GM19035 (cell line): ENCODE measurements at regions not wholly inside any gene's neighbourhood (a gene's known extent, or its start where the extent isn't known, plus 50 kb on each side); places are given as distances from the start of the nearest gene placed in this dataset.

Experiments
- ATAC-seq: cut with Tn5 transposase; IDR thresholded peaks from one replicate; pipeline ENCODE4 v1.9.1; 2021; ENCODE audit not compliant: unreplicated experiment

DNA sequence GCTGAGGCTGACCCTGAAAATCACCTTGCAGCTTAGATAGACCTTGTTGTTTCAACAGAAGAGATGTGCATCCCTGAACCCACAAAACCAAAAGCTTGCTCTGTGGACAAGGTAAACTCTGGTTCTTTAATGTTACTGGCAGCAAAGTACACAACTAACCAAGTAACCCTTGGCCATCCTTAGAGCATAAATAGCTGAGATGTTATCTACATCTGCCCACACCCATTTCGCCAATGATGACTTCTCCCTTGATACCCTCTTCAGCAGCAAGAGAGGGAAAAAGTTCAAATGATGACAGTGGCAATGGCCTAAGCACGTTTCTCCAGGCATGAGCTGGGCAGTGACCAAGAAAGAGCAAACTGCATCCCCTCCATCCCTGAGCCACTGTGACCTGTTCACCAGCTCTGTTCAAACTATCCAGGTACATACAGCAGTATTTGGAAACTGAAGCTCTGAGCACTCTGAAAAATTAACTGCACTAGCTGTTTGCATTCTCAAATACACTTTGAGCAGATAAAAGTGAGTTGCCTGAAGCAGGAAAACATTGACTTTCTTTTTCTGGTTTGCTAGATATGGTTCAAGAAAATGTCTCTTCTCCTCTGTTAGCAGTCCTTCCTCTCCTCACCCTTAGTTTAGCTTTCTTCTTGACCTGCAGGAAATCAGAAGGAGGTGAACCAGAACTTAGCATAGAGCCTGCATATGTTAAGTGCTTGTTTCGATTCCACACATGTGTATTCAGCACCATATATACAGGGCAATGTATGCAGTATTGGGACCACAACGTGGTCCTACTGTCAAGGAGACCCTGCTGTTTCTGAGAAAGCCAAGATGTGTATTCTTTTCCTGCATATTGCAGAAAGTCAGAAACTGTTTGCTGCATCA, 231.7 kb downstream of the FOXO1 start:
- no peak for ATAC-seq

DNA sequence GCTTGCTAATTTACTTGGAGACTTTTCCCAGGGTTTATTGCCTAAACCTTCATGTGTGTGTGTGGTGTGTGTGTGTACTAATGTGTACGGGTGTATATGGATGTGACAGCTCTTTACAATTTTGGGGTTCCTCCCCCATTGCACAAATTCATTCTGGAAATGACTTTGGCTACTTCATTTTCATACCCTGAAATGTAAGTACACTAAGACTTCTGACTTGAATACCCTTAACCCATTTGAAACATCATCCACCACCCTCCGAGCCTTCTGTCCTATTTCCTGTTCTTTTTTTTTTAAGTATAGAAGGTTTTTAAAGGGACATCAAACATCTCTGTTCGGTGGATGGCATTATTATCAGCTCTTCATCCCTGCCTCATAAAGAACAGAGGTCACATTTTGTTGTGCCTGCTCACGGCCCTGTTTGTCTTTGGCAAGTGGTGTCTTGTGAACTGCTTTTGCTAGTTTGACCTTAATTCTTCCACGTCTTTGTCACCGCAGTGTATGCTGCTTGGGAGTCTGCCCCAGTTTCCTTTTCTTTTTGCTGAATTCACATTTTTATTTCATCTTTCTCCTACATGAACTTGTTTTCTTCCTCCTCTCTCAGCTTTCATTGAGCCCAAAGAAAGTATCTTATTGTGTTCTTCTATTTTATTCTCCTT, 228.3 kb downstream of the FOXO1 start:
- no peak for ATAC-seq

DNA sequence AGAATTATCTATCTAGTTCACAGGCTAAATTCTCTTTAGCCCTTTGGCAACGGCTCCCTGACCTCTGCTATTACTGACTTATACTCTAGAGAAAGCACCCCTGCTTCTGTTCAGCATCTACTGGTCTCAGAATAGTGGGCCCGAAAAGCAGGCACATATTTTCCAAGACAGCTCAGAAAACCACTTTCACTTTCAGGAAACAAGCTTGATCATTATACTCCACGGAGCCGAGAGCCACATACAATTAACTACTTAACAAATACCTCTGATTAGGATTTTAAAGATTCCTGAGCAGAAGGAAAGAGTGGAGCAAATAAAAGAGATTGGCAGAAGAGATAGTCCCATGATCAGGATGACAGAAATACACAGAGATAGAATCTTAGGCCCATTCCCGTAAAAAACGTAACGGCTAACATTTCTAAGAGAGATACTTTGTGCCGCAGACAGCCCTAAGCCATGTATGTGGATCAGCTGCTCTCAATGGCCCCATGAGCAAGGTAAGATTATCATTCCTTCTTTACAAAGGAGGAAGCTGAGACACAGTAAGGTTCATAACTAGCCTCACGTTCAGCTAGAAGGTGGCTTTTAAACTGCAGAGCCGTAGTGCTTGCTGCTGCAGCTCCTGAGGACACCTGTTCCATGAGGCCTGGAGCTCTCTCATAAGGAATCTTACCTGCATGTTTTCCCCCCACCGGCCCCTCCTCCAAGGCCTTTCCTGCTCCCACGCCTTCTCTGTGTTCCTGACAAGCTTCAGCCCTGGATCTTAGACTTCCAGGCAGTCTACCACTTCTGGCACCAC, 227.2 kb downstream of the FOXO1 start:
- no peak for ATAC-seq

DNA sequence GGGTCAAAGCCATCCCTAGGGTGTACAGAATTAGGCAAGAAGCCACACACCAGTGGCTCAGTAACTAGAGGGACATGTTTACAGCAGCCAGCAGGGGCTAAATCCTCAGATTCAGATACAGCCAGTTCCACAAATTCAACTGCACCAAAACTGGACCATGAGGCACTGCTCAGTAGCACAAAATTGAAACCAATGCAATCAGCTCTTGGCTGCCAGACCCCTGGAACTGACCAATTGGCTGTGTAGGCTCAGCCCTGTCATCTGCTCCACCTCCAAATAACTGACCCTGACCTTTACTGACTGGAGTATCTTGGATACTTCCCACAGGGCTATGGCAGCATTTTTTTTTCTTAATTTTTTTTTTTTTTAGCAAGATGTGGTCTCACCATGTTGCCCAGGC, 226.5 kb downstream of the FOXO1 start:
- ATAC-seq: no peak

DNA sequence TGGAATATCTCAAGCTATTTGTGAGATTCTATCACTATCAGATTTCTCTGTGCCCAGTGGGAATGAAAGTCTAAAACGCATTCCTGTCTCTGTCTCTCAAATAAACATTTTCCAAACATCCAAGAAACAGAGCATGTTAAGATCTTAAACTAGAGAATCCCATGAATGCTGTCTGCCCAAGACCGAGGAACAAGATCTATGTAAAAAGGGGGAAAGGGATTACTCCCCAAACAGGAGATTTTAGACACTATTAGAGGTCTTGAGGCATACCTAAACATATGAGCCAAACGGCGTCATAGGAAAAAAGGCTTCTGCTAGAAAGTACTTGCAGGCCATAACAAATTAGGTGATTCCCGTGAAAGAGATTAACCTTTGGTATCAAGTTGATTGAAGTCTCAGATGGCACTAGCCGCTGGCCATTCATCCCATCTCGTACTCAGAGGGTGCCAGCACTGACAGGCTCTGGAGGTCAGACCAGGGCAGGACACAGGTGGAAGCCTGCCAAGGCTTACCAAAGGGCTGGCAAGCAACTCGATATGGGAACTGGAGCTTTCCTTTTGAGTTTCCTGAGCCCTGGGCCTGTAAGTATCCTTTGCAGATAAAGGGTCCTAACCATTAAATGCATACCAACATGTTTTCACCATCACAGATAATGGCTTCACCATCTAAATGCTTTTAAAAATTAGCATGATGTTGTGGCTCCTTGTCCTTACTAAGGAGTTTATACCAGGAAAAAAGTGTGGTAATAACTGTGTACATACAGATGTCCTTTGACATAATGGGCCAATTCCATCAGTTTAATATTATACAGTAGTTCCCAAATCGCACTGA, 225.2 kb downstream of the FOXO1 start:
- ATAC-seq: no peak

DNA sequence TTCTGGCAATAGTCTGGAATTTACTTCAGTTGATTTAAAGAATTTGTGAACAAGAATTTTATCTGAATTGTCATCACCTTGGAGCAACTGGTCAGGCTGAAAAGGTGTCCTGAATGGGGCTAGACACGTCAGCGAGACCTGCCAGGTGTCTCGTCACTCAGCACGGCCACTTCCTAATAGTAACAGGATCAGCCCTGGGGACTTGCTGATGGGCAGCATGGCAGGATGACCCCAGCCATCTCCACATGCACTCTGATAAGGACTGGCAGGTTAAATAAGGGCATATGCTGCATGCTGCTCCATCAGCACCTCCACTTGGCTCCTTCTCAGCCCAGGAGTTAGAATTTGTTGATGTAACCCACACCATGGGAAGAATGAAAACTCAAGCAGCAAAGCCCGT, 224.2 kb downstream of the FOXO1 start:
- no peak for ATAC-seq

DNA sequence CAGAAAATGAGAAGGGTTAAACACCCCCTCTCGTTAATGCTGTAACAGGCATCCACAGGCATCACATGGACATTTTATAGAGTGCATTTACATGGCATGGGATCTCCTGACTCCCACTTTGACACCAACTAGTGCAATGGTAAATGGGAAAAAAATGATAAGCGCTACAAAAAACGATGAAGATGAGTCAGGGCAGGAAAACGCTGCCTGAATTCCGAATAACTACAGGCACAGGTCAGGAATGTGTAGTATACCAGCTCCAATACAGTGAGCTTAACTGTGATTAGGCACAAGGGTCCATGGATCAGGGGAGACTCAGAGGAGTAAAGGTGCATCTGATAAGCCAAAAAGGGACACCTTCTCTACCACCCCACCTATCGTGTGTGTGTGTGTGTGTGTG, 223.6 kb downstream of the FOXO1 start:
- ATAC-seq: no peak

DNA sequence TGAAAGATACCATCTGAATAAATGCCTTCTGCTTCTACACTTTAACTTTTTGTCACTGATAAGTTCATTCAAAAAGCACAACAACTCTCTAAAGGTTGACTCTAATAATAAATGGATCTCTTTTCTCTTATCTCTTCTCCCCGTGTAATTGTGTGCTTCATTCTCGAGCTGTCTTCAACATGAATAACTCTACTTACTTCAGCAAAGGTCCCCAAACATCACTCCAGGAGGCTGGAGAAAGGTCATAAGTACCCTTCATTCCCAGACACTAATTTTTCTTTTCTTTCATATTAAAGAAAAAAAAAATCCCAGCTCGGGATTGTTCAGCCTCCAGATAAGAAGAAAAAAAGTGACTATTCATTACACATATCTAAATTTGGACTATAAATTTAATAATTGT, 222.2 kb downstream of the FOXO1 start:
- ATAC-seq: no peak

DNA sequence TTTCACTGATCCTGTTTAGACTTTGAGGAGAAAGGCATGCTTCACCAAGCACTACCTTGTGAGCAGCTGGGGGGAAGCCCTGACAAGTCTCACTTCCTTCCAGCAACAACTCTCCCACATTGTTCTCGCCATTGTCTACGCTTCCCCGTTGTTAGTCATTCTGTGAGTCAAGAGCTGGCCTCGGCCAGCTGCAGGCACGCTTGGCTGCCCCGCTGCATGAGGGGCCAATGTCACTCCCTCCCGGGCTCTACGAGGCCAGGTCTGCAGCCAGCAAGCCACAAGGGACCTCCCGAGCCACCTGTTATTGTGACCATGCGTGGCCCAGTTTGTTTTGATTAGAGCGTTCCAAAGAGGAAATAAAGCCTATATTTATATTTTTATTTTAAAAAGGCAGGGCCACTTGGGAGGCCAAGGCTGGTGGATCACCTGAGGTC, 220.9 kb downstream of the FOXO1 start:
- peak; percentile 98 for ATAC-seq

DNA sequence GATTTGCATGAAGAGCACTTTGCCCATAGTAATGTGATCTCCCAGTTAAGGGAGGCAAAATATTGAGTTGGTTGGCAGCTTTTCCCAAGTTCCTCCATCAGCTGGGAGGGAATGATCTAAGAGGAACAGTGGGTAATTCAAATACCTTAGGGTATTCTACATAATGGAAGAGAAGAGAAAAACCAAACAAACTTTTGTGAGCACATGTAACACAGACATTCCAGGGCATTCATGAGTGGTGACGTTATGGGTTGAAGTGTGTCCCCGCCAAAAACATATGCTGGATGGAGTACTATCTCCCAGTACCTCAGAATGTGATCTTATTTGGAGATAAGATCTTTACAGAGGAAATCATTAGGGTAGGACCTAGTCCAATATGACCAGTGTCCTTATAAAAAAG, 220.1 kb downstream of the FOXO1 start:
- ATAC-seq: no peak

DNA sequence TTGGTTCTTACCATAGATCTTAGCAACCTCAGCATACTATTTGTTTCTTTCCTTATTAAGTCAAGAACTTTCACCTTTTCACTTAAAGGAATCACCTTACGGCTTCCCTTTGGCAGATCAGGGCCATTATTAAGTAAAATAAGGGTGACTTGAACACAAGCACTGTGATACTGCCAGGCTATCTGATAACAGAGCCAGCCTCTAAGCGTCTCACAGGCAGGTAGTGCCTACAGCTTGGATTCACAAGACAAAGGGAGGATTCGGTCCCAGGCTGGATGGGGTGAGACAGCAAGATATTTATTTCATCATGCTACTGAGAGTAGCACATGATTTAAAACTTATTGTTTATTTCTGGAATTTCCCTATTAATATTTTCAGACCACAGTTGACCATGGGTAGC, 218.6 kb downstream of the FOXO1 start:
- no peak for ATAC-seq

DNA sequence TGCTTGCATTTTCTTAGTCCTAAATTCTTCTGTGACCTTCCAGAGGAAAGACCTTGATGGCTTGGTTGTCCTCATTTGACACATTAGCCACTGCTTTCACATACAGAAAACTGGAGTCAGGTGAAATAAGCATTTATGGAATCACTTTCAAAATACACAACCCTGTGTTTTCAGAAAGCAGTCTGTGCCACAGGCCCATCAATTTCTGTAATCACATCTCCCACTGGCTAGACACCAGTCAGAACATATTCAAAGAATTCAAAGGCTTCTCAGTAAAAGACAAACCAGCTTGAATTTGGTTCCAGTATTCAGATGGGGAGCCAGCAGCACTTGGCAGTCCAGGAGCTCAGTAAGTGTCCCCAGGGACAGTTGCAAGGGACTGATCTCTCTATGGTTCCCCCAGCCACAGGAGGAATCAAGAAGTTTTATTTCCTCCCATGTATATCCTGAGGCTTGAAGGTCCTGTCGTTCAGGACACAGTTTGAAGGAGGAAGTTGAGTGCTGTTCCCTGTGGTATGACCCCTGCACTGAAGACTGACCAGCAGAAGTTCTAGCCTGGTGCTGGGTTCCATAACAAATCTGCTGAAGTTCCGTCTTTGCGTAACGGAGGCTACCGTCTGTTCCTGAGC, 214.3 kb downstream of the FOXO1 start:
- ATAC-seq: no peak

DNA sequence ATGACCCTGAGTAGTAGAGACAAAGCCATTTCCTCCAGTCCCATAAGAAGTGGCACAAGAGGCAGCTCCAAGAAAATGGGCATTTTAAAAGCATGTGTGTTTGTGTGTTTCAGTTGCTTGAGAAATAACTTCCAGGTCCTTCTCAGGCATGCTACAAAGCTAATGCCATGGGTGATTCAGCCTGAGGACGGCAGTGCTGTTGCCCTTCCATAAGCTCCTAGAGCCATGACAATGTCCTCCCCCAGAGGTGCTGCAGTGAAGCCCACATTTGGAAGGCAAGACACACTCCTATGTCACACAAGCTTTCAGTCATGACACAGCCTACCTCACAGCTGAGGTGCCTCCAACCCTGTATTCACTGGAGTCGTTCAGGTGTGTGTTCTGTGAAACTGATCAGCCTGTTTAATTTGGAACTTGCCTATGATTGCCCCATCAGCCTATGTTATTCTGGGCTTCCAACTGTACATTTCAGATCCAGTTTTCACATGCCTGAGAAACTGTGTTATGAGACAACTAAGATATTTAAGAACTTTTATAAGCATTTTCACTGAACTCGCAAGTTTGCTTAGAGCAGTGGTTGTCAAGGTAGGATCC, 213.6 kb downstream of the FOXO1 start:
- ATAC-seq: no peak

DNA sequence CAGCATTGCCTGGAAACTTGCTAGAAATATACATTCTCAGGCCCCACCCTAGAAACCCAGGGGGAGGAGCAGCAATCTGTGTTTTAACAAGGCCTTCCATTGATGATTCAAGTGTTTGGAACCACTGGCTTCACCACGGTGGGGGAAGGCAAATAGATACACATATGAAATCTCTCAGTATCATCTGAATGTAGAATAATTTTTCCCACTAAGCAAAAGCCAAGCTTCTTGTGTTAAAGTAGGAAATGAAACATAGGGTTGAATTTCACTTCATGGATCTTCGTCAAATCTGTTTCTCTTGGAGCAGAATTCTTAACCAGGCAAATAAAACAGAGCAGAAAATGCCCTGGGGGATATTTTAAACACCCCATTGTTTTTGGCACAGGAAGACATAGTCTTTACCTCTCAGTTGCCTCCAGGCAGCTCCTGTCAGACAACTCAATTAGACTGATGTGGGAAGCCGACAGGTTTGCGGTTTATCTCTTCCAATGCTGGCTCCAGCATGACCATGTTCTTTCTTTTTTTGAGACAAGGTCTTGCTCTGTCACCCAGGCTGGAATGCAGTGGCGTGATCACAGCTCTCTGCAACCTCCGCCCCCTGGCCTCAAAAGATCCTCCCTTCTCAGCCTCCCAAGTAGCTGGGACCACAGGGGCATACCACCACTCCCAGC, 213.0 kb downstream of the FOXO1 start:
- no peak for ATAC-seq

DNA sequence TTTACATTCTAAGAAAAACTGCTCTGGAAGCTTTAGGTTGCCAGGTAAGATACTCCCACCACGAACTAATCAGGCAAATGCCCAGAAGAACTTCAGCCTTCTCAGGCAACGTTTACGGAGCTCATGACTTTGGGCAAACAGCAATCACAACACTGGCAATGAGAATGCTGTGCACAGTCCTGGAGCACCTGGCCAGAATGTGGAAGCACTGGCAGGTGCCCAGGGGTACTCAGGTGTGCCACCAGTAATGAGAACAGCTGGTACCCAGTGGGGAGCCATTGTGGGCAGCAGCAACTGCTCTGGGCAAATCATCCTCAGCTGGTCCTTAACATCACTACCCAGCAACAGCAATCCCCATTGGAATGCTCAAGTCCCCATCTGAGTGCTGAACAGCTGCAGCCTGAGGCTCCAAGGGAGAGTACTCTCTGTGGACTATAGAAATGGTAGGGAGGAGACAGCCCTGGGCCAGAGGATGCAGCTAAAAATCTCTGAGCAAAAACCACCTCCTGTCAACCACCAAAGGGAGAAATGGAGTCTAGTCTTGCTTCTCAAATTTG, 210.0 kb downstream of the FOXO1 start:
- ATAC-seq: no peak

DNA sequence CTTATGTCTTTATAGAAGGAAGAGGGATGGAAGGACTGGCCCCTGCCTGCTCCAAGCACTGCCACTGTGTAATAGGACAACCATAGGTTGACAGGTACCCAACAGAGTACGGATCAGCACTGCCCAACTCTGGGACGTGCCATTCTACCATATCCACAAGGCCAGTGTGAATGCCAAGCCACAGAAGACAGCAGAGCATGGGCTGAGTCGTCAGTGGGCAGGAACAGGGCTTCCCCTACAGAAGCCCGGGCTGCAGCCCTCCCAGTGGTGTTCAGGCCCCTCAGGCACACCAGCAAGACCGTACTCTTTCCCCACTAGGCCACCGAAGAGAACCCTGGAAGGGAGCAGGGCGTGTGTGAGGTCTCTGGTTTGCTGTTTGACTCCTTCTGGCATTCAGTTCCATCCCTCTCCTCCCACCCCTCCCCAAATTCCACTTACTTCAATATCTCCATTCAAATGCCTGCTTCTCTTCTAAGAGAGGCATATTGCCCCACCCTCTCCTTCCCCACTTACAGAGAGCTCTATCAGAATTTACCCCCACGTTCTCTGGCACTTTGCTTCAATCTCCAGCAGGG, 209.4 kb downstream of the FOXO1 start:
- no peak for ATAC-seq

DNA sequence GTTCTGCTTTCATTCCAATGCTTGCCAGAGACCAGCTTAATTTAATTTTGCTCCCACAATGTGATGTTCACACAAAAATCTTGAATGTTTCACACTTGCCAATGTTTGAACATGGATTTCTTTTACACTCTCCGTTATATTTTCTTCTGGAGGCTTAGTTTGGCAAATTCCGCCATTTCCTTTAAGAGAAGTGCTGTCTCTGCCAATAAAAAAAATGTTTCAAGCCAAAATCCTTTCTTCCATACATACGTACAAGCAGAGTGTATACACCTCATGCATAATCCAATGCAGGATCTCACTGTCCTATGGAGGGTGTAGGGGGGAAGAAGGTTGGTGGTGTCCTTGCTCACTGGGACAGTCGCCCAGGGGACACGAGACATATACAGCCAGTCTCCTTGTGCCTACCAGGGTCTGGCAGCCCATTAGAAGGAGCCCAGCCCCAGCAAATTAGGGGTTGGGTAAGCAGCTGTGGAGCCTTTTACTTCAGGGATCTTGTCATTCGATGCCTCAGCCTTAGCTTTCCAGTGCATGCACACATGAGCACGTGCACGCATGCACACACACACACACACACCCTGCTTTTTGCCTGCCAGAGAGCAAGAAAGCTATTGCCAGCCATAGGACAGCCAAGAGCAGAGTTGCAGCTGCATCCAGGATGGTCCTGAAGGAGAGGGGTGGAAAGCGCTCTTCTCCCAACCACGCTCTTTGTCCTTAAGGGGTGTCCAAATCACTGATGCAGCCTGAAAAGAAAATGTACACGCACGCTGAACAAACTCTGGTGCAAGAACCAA, 208.3 kb downstream of the FOXO1 start:
- no peak for ATAC-seq

DNA sequence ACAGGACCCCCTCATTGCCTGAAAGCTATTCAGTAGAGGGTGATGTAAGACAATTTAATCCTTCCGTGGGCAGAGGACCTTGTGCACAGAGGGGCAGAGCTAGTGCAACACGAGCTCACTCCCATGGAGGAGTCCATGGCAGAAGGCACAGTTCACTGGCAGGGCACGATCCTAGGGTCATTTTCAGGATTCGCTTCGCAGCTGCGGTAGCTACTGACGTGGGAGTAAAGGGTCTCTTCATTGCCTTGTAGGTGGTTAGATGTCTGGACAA, 207.8 kb downstream of the FOXO1 start:
- ATAC-seq: no peak
